NOMO-1 treated with dmso at 0.1 percent for 144 hours (cell line): ENCODE measurements at regions not wholly inside any gene's neighbourhood (a gene's known extent, or its start where the extent isn't known, plus 50 kb on each side); places are given as distances from the start of the nearest gene placed in this dataset.
"Not testable (repeated sequence)": the region's sequence is repeated elsewhere in the genome, so short reads cannot be mapped to it uniquely, and the experiment has no call there.

Experiments
- DNase-seq: peaks from one replicate; lab custom pipeline; 2025; ENCODE audit not compliant: unreplicated experiment; lab: John Stamatoyannopoulos, UW

- not testable (repeated sequence) for DNase-seq
Measured at GRCh38 chr4:9702019-9702418, 79.4 kb upstream of the DRD5 start.

- DNase-seq = not testable (repeated sequence)
Measured at GRCh38 chr4:9702696-9703095, 78.7 kb upstream of the DRD5 start.

- peak; percentile 29 for DNase-seq
Measured at GRCh38 chr4:9703391-9703790, 78.0 kb upstream of the DRD5 start.

- DNase-seq = not testable (repeated sequence)
Measured at GRCh38 chr4:9704126-9704525, 77.3 kb upstream of the DRD5 start.

GRCh38 chr4:9704551-9705332 is 76.7 kb upstream of the DRD5 start:
- DNase-seq = no peak

GRCh38 chr4:9707281-9707680 is 74.2 kb upstream of the DRD5 start:
- not testable (repeated sequence) for DNase-seq

- DNase-seq = not testable (repeated sequence)
Measured at GRCh38 chr4:9707936-9708335, 73.5 kb upstream of the DRD5 start.

- no peak for DNase-seq
Measured at GRCh38 chr4:9709724-9710123, 71.7 kb upstream of the DRD5 start.

- not testable (repeated sequence) for DNase-seq
Measured at GRCh38 chr4:9715271-9715670, 66.2 kb upstream of the DRD5 start.

- DNase-seq = no peak
Measured at GRCh38 chr4:9716093-9716492, 65.3 kb upstream of the DRD5 start.

- DNase-seq = not testable (repeated sequence)
Measured at GRCh38 chr4:9718246-9718939, 63.0 kb upstream of the DRD5 start.

GRCh38 chr4:9722131-9722530 is 59.3 kb upstream of the DRD5 start:
- DNase-seq = not testable (repeated sequence)
